Activated T-cell treated with anti-CD3 and anti-CD28 coated beads for 4 hours (primary cell): ENCODE measurements at regions not wholly inside any gene's neighbourhood (a gene's known extent, or its start where the extent isn't known, plus 50 kb on each side); places are given as distances from the start of the nearest gene placed in this dataset.

Experiments
- DNase-seq: peaks from one replicate; pipeline ENCODE4 v3.0.0-alpha.2; 2020

- DNase-seq = no peak
These were observed 290.1 kb downstream of the BMP7 start for GRCh38 chr20:56976336-56976735.

- no peak for DNase-seq
These were observed 288.0 kb downstream of the BMP7 start for GRCh38 chr20:56978475-56978874.

DNA sequence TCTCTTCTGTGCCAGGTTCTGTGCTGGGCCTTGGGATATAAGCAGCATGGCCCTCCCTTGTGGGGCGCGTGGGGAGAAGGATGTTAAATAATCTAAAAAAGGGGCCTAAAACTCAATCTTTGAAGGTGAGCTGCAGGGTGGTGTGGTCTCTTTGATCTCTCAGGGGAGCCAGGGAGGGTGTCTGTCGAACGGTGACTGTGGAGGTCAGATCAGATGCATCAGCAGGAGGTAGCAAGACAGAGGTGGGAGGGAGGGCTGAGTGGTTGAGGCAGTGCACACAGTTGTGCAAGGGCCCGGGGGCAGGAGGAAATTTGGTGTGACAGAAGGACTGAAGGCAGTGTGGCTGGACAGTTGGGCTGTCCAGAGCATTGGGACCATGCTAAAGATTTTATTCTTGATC, 287.3 kb downstream of the BMP7 start:
- no peak for DNase-seq

GRCh38 chr20:56981301-56981700, 285.1 kb downstream of the BMP7 start:
- no peak for DNase-seq

DNA sequence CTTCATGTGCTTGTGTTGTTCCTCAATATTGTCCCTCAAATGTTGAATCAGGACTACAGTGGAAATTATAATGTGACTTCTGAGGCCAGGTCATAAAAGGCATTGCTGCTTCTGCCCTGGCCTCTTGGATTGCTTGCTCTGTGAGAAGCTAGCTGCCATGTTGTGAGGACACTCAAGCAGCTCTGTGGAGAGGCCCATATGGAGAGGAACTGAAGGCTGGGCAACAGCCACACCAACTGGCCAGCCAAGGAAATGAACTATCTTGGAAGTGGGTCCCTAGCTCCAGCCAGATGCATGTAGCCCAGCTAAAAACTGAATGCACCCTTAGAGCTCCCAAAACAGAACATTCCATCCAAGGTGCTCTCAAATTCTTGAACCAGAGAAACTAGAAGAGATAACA, 282.6 kb downstream of the BMP7 start:
- DNase-seq = no peak

DNA sequence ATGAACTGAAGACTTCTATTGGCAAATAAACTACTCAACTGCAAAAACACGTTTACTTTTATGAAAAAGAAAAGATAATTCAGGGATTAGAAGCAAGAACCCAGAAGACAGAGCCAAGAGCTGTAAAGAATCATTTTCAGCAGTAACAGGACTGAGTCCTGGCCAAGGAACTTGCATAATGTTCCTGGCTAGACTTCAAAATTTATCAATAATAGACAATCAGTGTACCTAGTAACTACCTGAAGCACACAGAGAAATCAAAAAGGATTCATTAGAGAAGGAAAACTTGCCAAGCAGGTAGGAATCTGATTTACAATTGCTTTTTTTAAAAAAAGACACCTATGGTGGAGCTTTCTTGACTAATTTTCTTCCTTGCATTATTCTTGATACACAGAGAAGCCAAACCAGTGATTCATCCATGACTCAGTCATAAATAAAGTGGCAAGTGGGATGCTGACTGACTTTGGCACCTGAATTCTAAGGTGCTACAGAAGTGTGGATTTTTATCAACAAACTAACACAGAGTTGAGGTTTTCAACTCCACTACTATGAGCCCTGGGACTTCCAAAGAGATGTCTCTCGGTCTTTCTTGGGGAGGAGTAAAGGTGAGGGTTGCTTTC, 281.3 kb downstream of the BMP7 start:
- DNase-seq = no peak

GRCh38 chr20:56986476-56986875, 280.0 kb downstream of the BMP7 start:
- DNase-seq = no peak

DNA sequence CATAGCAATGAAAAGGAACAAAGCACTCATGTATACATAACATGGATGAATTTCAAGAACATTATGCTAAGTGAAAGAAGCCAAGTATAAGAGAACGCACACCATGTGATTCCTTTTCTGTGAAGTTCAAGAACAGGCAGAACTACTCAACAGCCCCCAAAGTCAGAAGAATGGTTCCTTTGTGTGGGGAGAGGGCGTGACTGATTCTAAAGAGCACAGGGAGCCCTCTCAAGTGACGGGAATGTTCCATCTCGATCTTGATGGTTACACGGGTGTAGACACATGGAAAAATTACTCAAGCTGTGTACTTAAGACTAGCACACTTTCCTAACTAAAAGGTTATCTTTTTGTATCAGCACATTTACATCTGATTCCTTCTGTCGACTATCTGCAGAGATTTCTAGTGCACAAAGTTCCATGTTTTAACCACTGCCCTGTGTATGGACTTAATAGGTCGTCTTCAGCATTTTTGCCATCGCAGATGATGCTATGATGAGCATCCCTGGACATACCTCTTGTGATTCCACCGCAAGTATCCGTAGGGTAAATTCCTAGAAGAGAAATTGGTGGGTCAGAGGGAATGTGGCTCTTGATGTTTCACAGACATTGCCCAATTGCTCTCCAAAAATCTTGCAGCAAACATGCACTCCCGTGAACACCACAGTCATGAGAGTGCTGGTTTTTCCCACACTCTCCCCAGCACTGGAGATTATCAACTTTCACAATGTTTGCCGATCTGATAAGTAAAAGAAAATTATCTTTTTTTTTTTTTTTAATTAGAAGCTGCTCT, 279.3 kb downstream of the BMP7 start:
- DNase-seq = no peak

DNA sequence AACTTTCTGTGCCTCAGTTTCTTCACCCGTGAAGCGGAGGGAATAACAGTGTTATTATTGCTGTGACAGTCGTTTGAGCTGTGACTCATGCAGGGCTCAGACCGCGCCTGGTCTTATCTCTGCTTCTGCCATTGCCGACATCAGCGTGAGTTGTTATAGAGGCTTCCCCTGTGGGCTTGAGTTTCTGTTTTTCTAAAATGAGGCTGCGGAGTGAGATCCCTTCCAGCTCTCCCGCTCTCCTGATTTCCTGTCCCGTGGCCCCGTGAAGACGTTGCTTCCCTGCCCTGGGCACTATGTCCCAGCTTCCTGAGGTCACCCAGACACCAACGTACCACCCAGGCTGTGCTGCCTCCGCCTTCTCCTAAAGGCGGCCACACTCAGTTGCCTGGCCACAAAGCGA, 278.5 kb downstream of the BMP7 start:
- DNase-seq = no peak

GRCh38 chr20:56988446-56988845, 278.0 kb downstream of the BMP7 start:
- DNase-seq = no peak

GRCh38 chr20:56989516-56989915, 276.9 kb downstream of the BMP7 start:
- DNase-seq = no peak

DNA sequence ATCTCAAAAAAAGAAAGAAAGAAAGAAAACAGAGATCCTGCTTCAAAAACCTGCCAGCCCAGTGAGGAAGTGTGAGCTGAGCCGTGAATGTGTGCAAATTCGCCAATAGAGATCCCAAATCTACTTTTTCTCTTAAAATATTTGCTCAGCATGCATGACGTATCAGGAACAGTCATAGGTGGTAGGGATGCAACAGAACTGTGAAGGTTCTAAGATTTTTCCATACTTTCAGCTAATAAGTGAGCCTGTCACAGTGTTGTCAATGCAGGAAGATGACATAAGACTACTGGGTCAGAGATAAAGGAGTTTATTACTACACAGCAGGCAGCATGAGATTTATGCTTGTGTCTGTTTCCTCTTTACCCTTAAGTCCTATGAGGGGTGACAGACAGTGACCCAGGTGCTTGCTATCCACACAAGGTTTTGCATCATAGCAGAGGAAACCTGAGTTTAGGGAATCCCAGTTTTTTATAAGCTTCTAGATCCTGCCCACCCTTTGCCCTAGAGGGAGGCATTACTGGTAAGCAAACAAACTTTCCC, 273.4 kb downstream of the BMP7 start:
- no peak for DNase-seq

DNA sequence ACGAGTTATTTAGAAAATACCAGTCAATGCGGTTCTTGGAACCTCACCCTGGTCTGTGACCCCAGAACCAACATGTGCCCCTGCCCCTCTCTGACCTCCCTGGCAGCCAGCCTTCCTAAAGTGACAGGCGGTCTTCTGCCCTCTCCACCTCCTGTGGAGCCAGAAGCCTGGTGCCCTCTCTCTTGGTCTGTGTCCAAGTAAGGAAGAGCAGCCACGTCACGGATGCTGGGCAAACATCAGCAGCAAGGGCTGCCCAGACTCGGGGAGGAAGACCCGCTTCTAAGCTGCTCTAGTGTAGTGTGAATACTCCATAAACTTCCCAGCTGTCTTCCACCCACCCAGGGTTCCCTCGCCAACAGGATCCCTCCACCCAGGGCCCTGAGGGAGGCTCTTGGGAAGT, 272.4 kb downstream of the BMP7 start:
- DNase-seq = no peak

- no peak for DNase-seq
These were observed 271.3 kb downstream of the BMP7 start for GRCh38 chr20:56995149-56995548.

GRCh38 chr20:56995635-56996075, 270.8 kb downstream of the BMP7 start:
- no peak for DNase-seq

- DNase-seq = no peak
These were observed 269.9 kb downstream of the BMP7 start for GRCh38 chr20:56996533-56996932.

DNA sequence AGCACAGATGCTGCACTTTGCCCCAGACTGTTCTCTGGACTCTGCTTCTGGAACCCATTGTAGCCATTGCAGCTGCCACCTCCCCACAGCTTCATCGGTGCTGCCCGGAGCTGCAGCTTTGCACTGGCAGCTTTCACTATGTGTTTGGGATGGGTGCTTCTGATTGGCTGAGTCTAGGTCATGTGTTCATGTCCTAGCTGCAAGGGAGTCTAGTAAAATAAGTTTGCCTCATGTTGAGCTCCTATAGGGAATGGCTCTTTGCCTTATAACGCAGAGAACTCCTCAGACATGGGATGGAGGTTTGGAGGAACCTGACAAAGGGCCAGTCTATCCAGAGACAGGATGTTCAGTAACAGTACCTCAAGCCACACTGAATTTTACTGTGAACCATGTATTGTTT, 268.0 kb downstream of the BMP7 start:
- DNase-seq = no peak

GRCh38 chr20:57000441-57000968, 265.9 kb downstream of the BMP7 start:
- no peak for DNase-seq

GRCh38 chr20:57001126-57001767, 265.2 kb downstream of the BMP7 start:
- no peak for DNase-seq

DNA sequence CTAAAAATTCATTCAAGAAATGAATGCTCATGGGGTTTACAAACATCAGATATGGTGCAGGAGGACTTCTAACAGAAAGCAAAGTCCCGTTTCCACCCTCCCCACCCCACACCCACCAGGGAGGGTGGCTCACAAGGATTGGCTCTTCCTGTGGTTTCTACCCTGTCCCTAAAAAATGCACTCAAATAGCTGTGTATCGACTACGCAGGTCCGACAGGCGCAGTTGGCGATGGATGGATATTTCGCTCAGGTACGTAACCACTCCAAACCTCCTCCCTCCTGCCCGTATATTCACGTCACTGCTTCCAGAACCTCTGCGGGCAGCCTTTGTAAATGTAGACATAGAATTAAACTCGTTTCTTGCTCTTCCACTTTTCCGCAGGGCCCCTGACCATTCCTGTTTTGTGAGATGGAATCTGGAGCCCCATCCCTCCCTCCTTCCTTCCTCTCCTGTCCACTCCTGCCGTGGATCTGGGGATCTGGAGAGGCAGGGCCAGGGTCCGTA, 264.3 kb downstream of the BMP7 start:
- DNase-seq = no peak

DNA sequence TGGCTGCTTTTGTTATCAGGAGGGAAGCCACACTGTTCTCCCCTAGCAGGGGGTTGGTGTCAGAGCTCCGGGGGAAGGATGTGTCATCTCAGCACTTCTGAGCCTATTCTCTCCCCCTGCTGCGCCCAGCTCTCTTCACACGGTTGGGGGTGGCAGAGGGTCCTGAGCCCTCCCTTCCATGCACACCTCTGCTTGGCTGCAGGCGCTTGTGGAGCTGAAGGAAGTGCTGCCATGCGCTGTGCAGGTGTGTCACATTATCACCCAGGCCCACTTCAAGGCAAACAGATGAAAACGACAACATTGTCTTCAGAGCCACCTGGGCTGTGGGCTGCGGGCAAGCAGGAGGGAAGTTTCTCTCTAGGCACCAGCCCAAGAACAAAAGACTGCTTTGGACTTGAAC, 263.4 kb downstream of the BMP7 start:
- no peak for DNase-seq

- no peak for DNase-seq
These were observed 262.0 kb downstream of the BMP7 start for GRCh38 chr20:57004416-57004815.
